ENCODE measurements at regions not wholly inside any gene's neighbourhood (a gene's known extent, or its start where the extent isn't known, plus 50 kb on each side); places are given as distances from the start of the nearest gene placed in this dataset.

DNA sequence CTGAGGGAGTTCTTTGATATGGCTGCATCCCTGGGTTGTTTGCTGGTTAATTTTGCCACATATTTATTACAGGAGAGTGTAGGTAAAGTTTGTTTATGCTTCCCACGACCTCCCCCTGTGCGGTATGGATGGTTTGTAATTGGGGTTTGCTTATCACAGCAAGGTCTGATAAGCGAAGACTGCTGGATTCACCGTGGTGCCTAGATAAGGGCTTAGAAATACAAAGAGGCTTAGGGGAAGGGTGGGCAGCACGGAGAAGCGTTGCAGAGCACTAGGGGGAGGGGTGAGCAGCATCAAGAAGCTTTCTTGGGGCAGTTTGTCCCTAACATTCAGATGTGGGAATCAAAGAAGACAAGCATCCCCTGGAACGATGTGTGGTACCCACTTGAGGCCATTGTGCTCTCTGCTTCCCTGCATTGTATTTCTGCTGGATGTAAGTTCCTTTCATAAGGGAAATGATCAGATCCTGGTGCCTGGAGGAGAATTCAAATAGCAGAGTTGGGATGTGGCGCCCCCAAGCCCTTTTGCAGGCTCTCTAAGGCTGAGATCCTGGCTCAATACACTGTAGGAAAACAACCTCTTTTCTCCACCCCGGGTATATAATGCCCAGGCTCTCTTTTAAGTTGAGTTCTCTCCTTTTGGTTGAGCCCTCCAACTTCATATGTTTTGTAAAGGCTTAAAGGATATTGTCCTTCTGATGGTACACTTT lies 598.1 kb upstream of the ADGRL4 start:
- FAIRE-seq: no peak

- no peak for FAIRE-seq
Observed at GRCh38 chr1:79603843-79604242, 597.3 kb upstream of the ADGRL4 start.

DNA sequence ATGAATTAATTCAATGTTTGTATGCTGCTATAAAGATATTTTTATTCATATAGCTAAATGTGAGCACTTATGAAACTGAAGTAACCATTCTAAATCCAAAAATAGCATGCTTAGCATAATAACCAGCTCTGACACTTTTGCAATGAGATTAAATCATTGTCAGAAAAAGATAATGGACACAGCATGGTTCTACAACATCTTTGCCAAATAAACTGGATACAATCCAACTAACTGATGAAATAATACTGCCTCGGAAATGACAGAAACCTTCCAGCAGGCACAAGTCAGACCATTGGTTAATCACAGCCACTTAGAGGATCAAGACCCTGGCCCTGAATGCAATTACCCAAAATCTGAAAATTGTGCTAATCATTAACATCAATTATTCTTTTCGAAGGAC lies 592.7 kb upstream of the ADGRL4 start:
- no peak for FAIRE-seq

DNA sequence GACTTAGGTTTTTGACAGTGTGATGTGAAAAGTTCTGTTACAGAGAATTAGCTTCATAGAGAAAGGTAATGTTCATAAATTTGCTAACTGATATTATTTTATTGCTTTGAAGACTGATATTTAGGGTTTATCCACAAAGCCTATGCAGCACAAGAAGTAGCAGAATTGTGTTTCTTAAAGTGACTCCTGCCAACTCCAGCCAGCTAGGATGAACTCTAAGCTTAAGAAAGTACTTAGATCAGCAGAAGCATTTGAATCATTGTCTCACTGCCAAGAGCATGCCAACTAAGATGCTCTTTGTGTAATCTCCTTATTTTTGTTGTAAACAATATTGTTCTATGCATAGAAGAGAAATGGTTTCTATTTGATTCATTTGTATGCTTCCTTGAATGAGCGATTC lies 589.4 kb upstream of the ADGRL4 start:
- FAIRE-seq: no peak

GRCh38 chr1:79594121-79594698 lies 587.7 kb upstream of the ADGRL4 start:
- FAIRE-seq: no peak

DNA sequence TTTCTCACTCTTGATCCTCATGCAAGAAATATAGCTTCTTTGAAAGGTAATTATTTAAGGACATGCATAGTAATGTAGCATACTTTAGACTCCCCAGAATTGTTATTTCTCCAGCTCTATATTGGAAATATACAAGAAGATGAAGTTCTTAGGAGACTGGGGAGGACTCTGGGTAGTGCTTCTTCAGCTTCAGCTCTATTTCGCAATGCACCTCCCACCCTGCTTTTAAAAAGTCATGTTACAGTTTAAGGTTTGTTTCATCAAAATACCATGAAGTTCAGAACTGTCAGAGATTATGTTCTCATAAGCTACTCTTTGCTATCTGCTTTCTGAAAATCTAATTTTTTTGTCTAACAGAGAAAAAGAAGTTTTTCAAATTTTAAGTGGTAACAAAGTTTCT lies 586.2 kb upstream of the ADGRL4 start:
- FAIRE-seq: no peak

DNA sequence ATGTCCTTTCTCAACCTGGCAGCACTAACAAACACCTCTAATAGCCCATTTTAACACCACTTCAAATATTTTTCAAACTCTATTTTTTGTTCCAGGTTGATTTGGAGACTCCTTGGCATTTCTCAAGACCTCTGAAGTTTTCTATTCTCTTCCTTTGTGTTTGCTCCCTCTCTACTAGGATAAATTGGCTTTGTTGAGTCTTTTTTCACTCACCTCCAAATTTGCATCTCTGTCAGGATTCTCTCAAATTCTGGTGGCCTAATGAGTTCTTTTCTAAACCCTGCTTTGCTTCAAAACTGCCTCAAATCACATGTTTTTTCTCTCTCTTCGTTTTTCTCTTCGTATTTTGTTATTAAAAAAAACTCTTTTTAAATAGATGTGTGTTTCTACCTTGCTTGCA lies 582.2 kb upstream of the ADGRL4 start:
- no peak for FAIRE-seq

- no peak for FAIRE-seq
Observed at GRCh38 chr1:79587229-79587628, 580.7 kb upstream of the ADGRL4 start.

- FAIRE-seq: no peak
Observed at GRCh38 chr1:79585801-79586200, 579.3 kb upstream of the ADGRL4 start.

DNA sequence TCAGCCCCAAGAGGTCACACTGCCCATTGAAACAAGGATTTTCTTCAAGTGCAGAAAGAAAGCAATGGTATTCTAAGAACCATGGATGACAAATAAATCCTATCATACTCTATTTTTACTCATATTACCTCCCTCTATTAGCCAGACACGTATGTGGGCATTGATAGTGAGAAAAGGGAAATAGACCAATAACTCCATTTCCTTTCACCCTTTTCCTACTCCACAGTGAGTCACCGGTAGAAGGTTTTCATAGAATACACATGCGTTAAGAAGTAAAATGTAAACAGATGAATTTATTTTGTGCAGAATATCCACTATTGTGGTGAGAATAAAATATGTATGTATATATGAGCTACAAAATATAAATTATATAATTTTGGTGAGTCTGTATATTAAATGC lies 568.9 kb upstream of the ADGRL4 start:
- FAIRE-seq: no peak

GRCh38 chr1:79568411-79568810 lies 561.9 kb upstream of the ADGRL4 start:
- no peak for FAIRE-seq

GRCh38 chr1:79561521-79561978 lies 555.0 kb upstream of the ADGRL4 start:
- FAIRE-seq: no peak

DNA sequence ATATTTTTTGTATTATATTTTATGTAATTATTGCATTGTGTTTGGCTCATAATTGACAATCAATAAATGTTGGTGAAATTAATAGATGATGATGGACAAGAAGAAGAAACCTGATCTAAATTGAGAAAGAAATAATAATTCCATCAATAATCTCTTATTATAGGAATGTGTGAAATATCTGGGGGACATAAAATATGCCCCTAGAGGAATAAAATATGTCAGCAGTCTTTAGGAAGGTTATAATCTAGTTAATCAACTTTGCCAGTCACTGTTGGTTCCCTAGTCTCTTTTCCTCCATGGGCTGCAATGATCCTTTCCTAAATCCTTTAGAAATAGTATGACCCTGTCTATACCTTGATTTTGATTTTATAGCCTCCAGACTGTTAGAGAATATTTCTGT lies 549.7 kb upstream of the ADGRL4 start:
- no peak for FAIRE-seq

DNA sequence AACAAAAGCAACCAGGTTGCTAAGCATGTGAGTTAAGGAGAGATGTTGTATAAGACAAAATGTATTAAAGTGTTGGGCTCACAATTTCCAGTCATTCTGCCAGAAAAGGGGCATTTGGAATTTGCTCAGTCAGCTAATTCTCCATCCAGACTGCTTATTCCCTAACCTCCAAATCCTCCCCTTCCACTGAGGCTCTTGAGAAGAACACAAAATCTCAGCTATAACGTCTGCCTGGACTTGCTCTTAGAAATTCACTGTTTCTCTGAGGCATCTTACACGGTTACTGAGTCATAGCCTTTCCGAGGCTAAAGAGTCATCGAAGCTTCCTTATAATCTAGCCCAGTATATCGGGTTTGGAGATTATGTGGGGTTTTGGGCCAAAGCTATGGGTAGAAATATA lies 548.2 kb upstream of the ADGRL4 start:
- FAIRE-seq: no peak

DNA sequence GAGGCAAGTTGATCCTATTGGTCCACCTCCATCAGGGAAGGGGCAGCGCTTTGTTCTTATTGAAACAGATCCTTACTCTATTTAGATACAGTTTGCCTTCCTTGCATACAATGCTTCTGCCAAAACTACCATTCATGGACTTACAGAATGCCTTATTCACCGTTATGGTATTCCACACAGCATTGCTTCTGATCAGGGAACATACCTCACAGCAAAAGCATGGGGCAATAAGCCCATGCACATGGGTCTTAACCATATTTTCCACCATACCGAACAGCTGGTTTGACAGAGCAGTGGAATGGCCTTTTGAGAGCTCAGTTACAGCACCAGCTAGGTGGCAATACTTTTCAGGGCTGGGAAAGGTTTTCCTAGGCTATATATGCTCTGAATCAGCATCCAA lies 544.8 kb upstream of the ADGRL4 start:
- no peak for FAIRE-seq

DNA sequence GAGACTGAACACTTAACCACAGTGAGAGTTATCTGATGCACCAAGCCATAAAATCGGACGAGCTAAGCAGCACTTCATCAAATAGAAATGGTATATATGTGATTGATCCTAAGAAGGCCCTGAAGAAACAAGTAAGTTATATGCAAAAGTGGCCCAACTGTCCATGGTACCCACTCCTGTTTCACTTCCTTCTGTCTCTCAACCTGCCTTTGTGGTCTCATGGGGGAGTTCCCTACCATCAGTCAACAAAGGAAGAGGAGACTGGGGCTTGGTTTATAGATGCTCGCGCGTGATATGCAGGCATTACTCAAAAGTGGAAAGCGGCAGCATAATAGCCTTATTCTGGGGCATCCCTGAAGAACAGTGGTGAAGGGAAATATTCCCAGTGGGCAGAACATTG lies 543.9 kb upstream of the ADGRL4 start:
- FAIRE-seq: no peak

GRCh38 chr1:79549201-79549600 lies 542.7 kb upstream of the ADGRL4 start:
- FAIRE-seq: no peak

DNA sequence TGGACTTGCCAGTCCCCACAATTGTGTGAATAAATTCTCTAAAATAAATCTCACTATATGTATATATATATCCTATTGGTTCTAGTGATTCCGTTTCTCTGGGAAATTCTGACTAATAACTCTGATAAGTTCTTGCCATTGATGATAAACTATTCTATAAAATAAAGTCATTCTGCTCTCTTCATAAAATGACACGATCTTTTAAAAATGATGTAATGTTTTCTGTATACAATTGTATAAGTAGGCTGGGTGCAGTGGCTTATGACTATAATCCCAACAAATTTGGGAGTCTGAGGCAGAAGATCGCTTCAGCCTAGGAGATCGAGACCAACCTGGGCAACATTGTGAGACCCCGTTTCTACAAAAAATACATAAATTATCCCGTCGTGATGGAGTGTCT lies 541.0 kb upstream of the ADGRL4 start:
- FAIRE-seq: no peak

GRCh38 chr1:79543394-79543793 lies 536.9 kb upstream of the ADGRL4 start:
- FAIRE-seq: no peak

- no peak for FAIRE-seq
Observed at GRCh38 chr1:79539001-79539400, 532.5 kb upstream of the ADGRL4 start.

DNA sequence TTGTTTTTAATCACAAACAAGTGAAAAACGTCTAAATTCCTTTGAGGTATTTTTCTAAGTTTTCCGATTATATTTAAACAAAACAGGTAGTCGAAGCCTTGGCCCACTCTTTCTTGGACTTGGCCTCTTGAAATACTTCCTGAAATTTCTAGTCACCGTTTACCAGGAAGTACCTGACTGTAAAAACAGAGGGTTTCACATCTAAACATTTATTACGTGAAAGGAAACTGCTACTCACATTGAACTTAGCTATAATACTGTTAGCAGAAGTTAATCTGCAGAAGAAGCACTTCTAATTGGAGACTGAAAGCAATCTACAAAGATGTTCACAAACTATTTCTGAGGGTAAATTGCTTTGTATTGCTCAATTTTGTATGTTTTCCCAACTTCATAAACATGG lies 526.0 kb upstream of the ADGRL4 start:
- FAIRE-seq: no peak

DNA sequence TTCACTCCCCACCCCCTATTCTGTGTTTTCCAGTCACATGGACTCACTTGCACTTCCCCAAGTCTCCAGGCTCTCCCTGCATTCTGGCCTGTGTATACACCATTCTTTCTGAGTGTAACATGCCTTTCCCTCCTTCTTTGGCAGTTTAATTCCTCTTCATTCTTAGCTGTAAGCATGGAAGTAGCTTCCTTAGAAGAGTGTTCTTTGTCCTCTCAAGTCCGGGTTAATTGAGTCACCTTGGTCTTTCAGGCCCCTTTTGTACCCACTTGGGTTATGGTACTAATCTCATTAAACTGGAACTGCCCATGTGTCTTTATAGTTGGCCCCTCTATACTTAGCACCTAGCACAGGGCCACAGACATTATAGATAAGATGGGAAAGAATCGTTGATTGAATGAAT lies 525.3 kb upstream of the ADGRL4 start:
- no peak for FAIRE-seq

DNA sequence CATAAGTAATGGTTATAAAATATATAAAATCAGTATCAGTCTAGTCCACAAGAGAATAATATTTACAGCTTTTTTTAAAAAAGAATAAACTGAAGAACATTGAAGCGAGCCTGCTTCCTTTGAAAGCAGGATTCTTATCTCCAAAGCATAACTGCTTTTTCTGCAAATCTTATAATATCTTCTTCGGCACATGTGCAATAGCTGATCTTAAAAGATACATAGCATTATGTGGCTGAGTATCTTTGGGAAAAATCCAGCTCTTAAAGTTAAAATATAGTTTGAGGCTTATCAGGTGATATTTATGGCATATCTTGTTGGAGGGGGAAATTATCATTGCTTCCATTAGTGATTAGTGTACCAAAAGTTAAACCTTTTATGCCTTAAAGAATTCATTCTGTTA lies 523.9 kb upstream of the ADGRL4 start:
- no peak for FAIRE-seq

DNA sequence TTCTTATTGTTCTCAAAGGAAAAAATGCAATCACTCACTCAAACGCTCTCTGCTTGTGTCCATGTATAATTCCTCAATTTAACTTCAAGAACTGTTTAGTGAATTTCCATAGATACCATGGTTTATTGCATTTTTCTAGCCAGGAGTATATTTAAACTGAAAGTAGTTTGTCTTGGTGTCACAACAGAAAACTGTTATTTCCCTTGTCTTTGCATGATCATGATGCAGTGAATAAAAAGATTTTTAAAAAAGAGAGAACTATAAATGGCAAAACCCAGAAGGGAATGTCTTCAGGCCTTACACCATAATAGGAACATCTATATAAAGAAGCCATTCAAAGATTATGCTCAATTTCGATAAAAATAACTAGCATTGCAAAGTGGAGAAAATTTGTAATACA lies 523.5 kb upstream of the ADGRL4 start:
- no peak for FAIRE-seq

- FAIRE-seq: no peak
Observed at GRCh38 chr1:79524126-79524525, 517.6 kb upstream of the ADGRL4 start.

Data from G401.6 (cell line).